ENCODE measurements at regions not wholly inside any gene's neighbourhood (a gene's known extent, or its start where the extent isn't known, plus 50 kb on each side); places are given as distances from the start of the nearest gene placed in this dataset.

DNA sequence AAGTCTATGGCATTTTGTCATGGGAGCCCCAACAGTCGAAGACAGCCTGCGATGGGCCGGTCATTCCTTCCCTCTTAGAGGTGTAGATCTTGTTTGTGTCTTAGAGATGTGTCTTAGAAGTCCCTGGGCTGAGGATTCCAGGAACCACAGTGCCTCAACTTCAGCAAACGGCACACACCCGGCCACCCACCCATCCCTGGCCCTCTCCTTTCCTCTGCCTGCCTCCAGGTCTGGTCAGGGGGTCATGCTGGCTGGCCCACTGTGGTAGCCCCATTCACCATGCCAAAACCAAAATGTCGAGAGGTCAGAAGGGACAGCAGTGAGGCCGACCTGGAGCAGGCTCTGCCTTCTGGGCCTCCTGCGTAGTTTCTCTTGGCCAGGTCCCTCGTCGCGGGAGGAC is 857.9 kb downstream of the TBC1D22A start:
- H2AFZ ChIP-seq (ENCODE audit: low read length), result no peak overlapping the region
- no peaks in the 10 kb centered on the region for H3F3A ChIP-seq (ENCODE audit: low read depth)
- TF ChIP-seq, protein P1, sequence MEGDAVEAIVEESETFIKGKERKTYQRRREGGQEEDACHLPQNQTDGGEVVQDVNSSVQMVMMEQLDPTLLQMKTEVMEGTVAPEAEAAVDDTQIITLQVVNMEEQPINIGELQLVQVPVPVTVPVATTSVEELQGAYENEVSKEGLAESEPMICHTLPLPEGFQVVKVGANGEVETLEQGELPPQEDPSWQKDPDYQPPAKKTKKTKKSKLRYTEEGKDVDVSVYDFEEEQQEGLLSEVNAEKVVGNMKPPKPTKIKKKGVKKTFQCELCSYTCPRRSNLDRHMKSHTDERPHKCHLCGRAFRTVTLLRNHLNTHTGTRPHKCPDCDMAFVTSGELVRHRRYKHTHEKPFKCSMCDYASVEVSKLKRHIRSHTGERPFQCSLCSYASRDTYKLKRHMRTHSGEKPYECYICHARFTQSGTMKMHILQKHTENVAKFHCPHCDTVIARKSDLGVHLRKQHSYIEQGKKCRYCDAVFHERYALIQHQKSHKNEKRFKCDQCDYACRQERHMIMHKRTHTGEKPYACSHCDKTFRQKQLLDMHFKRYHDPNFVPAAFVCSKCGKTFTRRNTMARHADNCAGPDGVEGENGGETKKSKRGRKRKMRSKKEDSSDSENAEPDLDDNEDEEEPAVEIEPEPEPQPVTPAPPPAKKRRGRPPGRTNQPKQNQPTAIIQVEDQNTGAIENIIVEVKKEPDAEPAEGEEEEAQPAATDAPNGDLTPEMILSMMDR (conservative IDR thresholded peaks at IDR 0.05; ENCODE audit: low read length), result no peak
- TF ChIP-seq EZH2phosphoT487 (IDR thresholded peaks at IDR 0.05; ENCODE audit: borderline replicate concordance), result no peak
- H4K20me1 ChIP-seq (ENCODE audit: insufficient read depth, low read length, poor library complexity, severe bottlenecking), result no peaks in the 10 kb centered on the region
- H3K36me3 ChIP-seq (ENCODE audit: insufficient read depth, low read length), result no peaks in the 10 kb centered on the region
- no peaks in the 10 kb centered on the region for H3K79me2 ChIP-seq (ENCODE audit: insufficient read depth, low read length)
- H3K4me2 ChIP-seq (ENCODE audit: low read depth, low read length, poor library complexity, severe bottlenecking), result no peak overlapping the region
- no peaks in the 10 kb centered on the region for H3K9me2 ChIP-seq (replicated peaks; ENCODE audit: low read depth, low read length)
- no peak overlapping the region for H3K4me3 ChIP-seq (ENCODE audit: low read length, poor library complexity, severe bottlenecking)
- peaks cover 10% of the 10 kb centered on the region; the same call in 1 of the 2 replicates for H3K9me3 ChIP-seq (ENCODE audit: insufficient read depth, low read depth, low read length)
- no peak overlapping the region for H3K9ac ChIP-seq (ENCODE audit: low read depth, low read length, poor library complexity, severe bottlenecking)
- H3K4me1 ChIP-seq (ENCODE audit: insufficient read depth, low read length, poor library complexity, severe bottlenecking), result no peaks in the 10 kb centered on the region
- no peaks in the 10 kb centered on the region for H3K27me3 ChIP-seq (ENCODE audit: insufficient read depth, low read length, poor library complexity, severe bottlenecking)

- H3K79me2 ChIP-seq (ENCODE audit: insufficient read depth, low read length), result no peaks in the 10 kb centered on the region
- H3K4me1 ChIP-seq (ENCODE audit: insufficient read depth, low read length, poor library complexity, severe bottlenecking), result no peaks in the 10 kb centered on the region
- TF ChIP-seq, protein P1 (conservative IDR thresholded peaks at IDR 0.05; ENCODE audit: low read length), result no peak
- TF ChIP-seq EZH2phosphoT487 (IDR thresholded peaks at IDR 0.05; ENCODE audit: borderline replicate concordance), result no peak
- no peak overlapping the region for H2AFZ ChIP-seq (ENCODE audit: low read length)
- H4K20me1 ChIP-seq (ENCODE audit: insufficient read depth, low read length, poor library complexity, severe bottlenecking), result no peaks in the 10 kb centered on the region
- H3K9me3 ChIP-seq (ENCODE audit: insufficient read depth, low read depth, low read length), result peaks cover 6% of the 10 kb centered on the region; the same call in 1 of the 2 replicates
- no peak overlapping the region for H3K9ac ChIP-seq (ENCODE audit: low read depth, low read length, poor library complexity, severe bottlenecking)
- no peak overlapping the region for H3K4me3 ChIP-seq (ENCODE audit: low read length, poor library complexity, severe bottlenecking)
- H3F3A ChIP-seq (ENCODE audit: low read depth), result no peaks in the 10 kb centered on the region
- H3K4me2 ChIP-seq (ENCODE audit: low read depth, low read length, poor library complexity, severe bottlenecking), result no peak overlapping the region
- no peaks in the 10 kb centered on the region for H3K36me3 ChIP-seq (ENCODE audit: insufficient read depth, low read length)
- H3K27me3 ChIP-seq (ENCODE audit: insufficient read depth, low read length, poor library complexity, severe bottlenecking), result no peaks in the 10 kb centered on the region
- H3K9me2 ChIP-seq (replicated peaks; ENCODE audit: low read depth, low read length), result no peaks in the 10 kb centered on the region
Measured at GRCh38 chr22:47619631-47620030, 857.2 kb downstream of the TBC1D22A start.

GRCh38 chr22:47618180-47619010 is 855.9 kb downstream of the TBC1D22A start:
- no peak overlapping the region for H3K9ac ChIP-seq (ENCODE audit: low read depth, low read length, poor library complexity, severe bottlenecking)
- H3K4me2 ChIP-seq (ENCODE audit: low read depth, low read length, poor library complexity, severe bottlenecking), result no peak overlapping the region
- TF ChIP-seq EZH2phosphoT487 (IDR thresholded peaks at IDR 0.05; ENCODE audit: borderline replicate concordance), result no peak
- TF ChIP-seq, protein P1 (conservative IDR thresholded peaks at IDR 0.05; ENCODE audit: low read length), result no peak
- H3K9me3 ChIP-seq (ENCODE audit: insufficient read depth, low read depth, low read length), result peaks cover 9% of the 10 kb centered on the region; the same call in 1 of the 2 replicates
- no peak overlapping the region for H2AFZ ChIP-seq (ENCODE audit: low read length)
- no peaks in the 10 kb centered on the region for H3K9me2 ChIP-seq (replicated peaks; ENCODE audit: low read depth, low read length)
- H3K4me3 ChIP-seq (ENCODE audit: low read length, poor library complexity, severe bottlenecking), result no peak overlapping the region
- no peaks in the 10 kb centered on the region for H3K79me2 ChIP-seq (ENCODE audit: insufficient read depth, low read length)
- no peaks in the 10 kb centered on the region for H3F3A ChIP-seq (ENCODE audit: low read depth)
- no peaks in the 10 kb centered on the region for H3K27me3 ChIP-seq (ENCODE audit: insufficient read depth, low read length, poor library complexity, severe bottlenecking)
- H4K20me1 ChIP-seq (ENCODE audit: insufficient read depth, low read length, poor library complexity, severe bottlenecking), result no peaks in the 10 kb centered on the region
- no peaks in the 10 kb centered on the region for H3K36me3 ChIP-seq (ENCODE audit: insufficient read depth, low read length)
- H3K4me1 ChIP-seq (ENCODE audit: insufficient read depth, low read length, poor library complexity, severe bottlenecking), result no peaks in the 10 kb centered on the region
